Endothelial cell (in vitro differentiated cells): ENCODE measurements at regions not wholly inside any gene's neighbourhood (a gene's known extent, or its start where the extent isn't known, plus 50 kb on each side); places are given as distances from the start of the nearest gene placed in this dataset.

Source experiments
- DNase-seq: peaks from one replicate; pipeline ENCODE4 v3.0.0; 2021; ENCODE audit warnings: low spot score
- H3K27ac Mint-ChIP-seq: one replicate; pipeline ENCODE4 v1.8.0; 2021; ENCODE audit warnings: mixed read lengths, inconsistent platforms; ENCODE audit not compliant: unreplicated experiment
- H3K27me3 Mint-ChIP-seq: one replicate; pipeline ENCODE4 v1.8.0; 2021; ENCODE audit warnings: mild to moderate bottlenecking, moderate library complexity, mixed read lengths, inconsistent platforms; ENCODE audit not compliant: unreplicated experiment
- H3K36me3 Mint-ChIP-seq: one replicate; pipeline ENCODE4 v1.8.0; 2021; ENCODE audit warnings: mild to moderate bottlenecking, low read depth, mixed read lengths, inconsistent platforms; ENCODE audit not compliant: unreplicated experiment
- H3K4me1 Mint-ChIP-seq: one replicate; pipeline ENCODE4 v1.8.0; 2021; ENCODE audit warnings: mild to moderate bottlenecking, mixed read lengths, inconsistent platforms; ENCODE audit not compliant: unreplicated experiment
- H3K4me3 Mint-ChIP-seq: one replicate; pipeline ENCODE4 v1.8.0; 2021; ENCODE audit warnings: mild to moderate bottlenecking, mixed read lengths, inconsistent platforms; ENCODE audit not compliant: unreplicated experiment
- H3K9me3 Mint-ChIP-seq: one replicate; pipeline ENCODE4 v1.8.0; 2021; ENCODE audit warnings: mixed read lengths, inconsistent platforms; ENCODE audit not compliant: unreplicated experiment
- CTCF ChIP-seq: fragments of 200-600 bp; sonication (generic); IDR thresholded peaks from one replicate; pipeline ENCODE4 v1.5.0; 2021; ENCODE audit warnings: antibody characterized with exemption; ENCODE audit not compliant: unreplicated experiment

- Mint-ChIP-seq H3K27me3 (peaks cover 2% of the 10 kb centered on the region), H3K4me3 (no peak overlapping the region), H3K4me1 (no peaks in the 10 kb centered on the region), H3K36me3 (no peaks in the 10 kb centered on the region), H3K27ac (no peak overlapping the region), H3K9me3 (no peaks in the 10 kb centered on the region)
- TF ChIP-seq CTCF, result no peak
- DNase-seq, result no peak
Observed at GRCh38 chr5:175778951-175779503, 92.4 kb upstream of the CPLX2 start.

- Mint-ChIP-seq H3K9me3 (no peaks in the 10 kb centered on the region), H3K36me3 (no peaks in the 10 kb centered on the region), H3K27ac (no peak overlapping the region), H3K4me1 (no peaks in the 10 kb centered on the region), H3K4me3 (no peak overlapping the region), H3K27me3 (no peaks in the 10 kb centered on the region)
- no peak for DNase-seq
- TF ChIP-seq CTCF, result no peak
Observed at GRCh38 chr5:175783739-175784138, 87.6 kb upstream of the CPLX2 start.

GRCh38 chr5:175784230-175784629 is 87.1 kb upstream of the CPLX2 start:
- Mint-ChIP-seq H3K36me3 (no peaks in the 10 kb centered on the region), H3K4me1 (no peaks in the 10 kb centered on the region), H3K9me3 (no peaks in the 10 kb centered on the region), H3K4me3 (no peak overlapping the region), H3K27me3 (no peaks in the 10 kb centered on the region), H3K27ac (no peak overlapping the region)
- no peak for DNase-seq
- TF ChIP-seq CTCF, result no peak

- H3K4me1 Mint-ChIP-seq, result no peaks in the 10 kb centered on the region
- H3K4me3 Mint-ChIP-seq, result no peak overlapping the region
- no peak for DNase-seq
- no peaks in the 10 kb centered on the region for H3K27me3 Mint-ChIP-seq
- no peaks in the 10 kb centered on the region for H3K36me3 Mint-ChIP-seq
- no peaks in the 10 kb centered on the region for H3K9me3 Mint-ChIP-seq
- H3K27ac Mint-ChIP-seq, result no peak overlapping the region
- no peak for TF ChIP-seq CTCF
Observed at GRCh38 chr5:175785681-175786080, 85.7 kb upstream of the CPLX2 start.

GRCh38 chr5:175788155-175788787 is 83.1 kb upstream of the CPLX2 start:
- no peak for DNase-seq
- Mint-ChIP-seq H3K9me3 (no peaks in the 10 kb centered on the region), H3K36me3 (no peaks in the 10 kb centered on the region), H3K27ac (no peak overlapping the region), H3K4me3 (no peak overlapping the region), H3K27me3 (no peaks in the 10 kb centered on the region), H3K4me1 (no peaks in the 10 kb centered on the region)
- TF ChIP-seq CTCF, result no peak
